ENCODE measurements at regions not wholly inside any gene's neighbourhood (a gene's known extent, or its start where the extent isn't known, plus 50 kb on each side); places are given as distances from the start of the nearest gene placed in this dataset.

DNA sequence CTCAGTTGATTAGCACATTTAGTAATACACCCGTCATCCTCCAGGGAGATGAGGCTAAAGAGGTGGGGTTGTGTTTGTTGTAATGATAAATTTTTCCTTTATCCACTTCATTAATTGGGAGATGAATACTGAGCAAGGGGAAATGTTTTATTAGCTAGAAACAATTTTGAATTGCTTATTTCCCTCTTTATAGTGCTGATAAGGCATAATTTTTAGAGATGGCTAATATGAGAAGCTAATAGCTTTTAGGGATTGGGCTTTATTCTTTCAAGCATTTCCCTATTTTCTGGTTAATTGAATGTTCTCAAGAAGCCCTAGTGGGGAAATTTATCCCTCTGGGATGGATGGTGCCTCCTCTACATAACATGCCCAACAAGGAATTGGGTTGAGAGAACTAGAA lies 365.2 kb upstream of the IGFBP7 start:
- Histone ChIP-seq H3K36me3 (no peaks in the 10 kb centered on the region), H3K4me3 (no peak overlapping the region), H3K4me1 (no peaks in the 10 kb centered on the region), H3K9me3 (no peaks in the 10 kb centered on the region), H3K27me3 (no peaks in the 10 kb centered on the region), H3K27ac (no peak overlapping the region)
- no peak for DNase-seq (ENCODE audit: low spot score in 2 of 2)
- TF ChIP-seq, protein P1, sequence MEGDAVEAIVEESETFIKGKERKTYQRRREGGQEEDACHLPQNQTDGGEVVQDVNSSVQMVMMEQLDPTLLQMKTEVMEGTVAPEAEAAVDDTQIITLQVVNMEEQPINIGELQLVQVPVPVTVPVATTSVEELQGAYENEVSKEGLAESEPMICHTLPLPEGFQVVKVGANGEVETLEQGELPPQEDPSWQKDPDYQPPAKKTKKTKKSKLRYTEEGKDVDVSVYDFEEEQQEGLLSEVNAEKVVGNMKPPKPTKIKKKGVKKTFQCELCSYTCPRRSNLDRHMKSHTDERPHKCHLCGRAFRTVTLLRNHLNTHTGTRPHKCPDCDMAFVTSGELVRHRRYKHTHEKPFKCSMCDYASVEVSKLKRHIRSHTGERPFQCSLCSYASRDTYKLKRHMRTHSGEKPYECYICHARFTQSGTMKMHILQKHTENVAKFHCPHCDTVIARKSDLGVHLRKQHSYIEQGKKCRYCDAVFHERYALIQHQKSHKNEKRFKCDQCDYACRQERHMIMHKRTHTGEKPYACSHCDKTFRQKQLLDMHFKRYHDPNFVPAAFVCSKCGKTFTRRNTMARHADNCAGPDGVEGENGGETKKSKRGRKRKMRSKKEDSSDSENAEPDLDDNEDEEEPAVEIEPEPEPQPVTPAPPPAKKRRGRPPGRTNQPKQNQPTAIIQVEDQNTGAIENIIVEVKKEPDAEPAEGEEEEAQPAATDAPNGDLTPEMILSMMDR (IDR thresholded peaks at IDR 0.05): no peak
- no peak for TF ChIP-seq POLR2A (IDR thresholded peaks at IDR 0.05)
- no peak for TF ChIP-seq POLR2AphosphoS5 (IDR thresholded peaks at IDR 0.05)
- no peak for TF ChIP-seq EP300 (IDR thresholded peaks at IDR 0.05)
- 80% methylated on average over 1 of the region's 1 CpG for WGBS

DNA sequence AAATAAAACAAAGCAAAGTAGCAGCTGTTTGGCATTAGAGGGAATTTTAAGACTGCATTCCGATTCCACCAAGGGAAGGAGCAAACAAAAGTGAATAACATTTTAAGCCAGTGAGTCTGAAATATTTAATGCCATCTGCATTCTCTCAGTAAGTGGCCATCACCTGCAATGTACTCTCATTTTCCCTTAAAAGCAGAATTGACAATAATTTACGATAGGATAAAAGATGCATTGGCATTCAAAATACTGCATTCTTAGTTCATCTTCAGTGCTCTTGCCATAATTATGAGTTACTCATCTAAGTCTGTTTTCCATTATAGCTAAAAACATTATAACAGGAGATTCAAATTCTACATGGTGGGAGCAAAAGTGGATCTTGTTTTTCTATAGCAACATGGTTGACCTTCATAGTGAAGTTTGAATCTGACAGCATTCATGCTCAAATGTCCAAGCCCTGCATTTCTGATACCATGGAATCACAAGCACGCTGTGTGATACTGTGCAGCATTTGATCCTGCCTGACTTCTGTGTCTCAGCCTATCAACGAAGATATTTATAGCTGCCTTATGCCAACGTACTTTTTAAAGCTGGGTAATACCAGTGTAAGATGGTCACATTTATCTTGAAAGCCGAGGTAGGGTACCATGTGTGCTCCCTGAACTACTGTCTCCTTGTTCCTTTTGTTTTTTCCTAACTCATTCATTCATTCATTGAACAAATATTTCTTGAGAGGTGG lies 355.3 kb upstream of the IGFBP7 start:
- Histone ChIP-seq H3K36me3 (no peaks in the 10 kb centered on the region), H3K4me3 (no peak overlapping the region), H3K27me3 (no peaks in the 10 kb centered on the region), H3K4me1 (no peaks in the 10 kb centered on the region), H3K9me3 (no peaks in the 10 kb centered on the region), H3K27ac (no peak overlapping the region)
- TF ChIP-seq POLR2A (IDR thresholded peaks at IDR 0.05) (no peak), EP300 (IDR thresholded peaks at IDR 0.05) (no peak), POLR2AphosphoS5 (IDR thresholded peaks at IDR 0.05) (no peak)
- TF ChIP-seq, protein P1 (IDR thresholded peaks at IDR 0.05): no peak
- no peak for DNase-seq (ENCODE audit: low spot score in 2 of 2)
- 54% methylated on average over 6 of the region's 6 CpGs for WGBS

DNA sequence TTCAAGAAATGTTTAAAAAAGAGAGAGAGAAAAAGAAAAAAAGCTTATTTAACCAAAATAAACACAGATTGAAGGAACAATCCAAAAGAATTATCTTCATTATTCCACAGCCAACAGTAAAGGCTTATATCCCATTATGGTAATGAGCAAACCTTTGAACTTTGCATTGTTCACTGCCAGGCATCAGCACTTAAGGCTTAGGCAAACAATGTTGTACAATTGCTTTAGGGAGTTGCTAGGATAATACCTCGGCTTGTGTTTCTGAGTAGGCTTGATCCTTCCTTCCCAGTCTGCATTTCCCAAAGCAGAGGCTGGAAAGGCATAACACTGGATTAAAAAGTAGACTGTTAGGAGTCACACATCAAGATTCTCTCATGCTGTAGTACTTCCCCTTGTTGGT lies 352.7 kb upstream of the IGFBP7 start:
- no peak overlapping the region for H3K27ac ChIP-seq
- TF ChIP-seq, protein P1 (IDR thresholded peaks at IDR 0.05): no peak
- TF ChIP-seq POLR2AphosphoS5 (IDR thresholded peaks at IDR 0.05) (no peak), POLR2A (IDR thresholded peaks at IDR 0.05) (no peak), EP300 (IDR thresholded peaks at IDR 0.05) (no peak)
- no peak overlapping the region for H3K4me3 ChIP-seq
- H3K27me3 ChIP-seq: no peaks in the 10 kb centered on the region
- no peak for DNase-seq (ENCODE audit: low spot score in 2 of 2)
- H3K4me1 ChIP-seq: no peaks in the 10 kb centered on the region
- H3K9me3 ChIP-seq: no peaks in the 10 kb centered on the region
- 67% methylated on average over 1 of the region's 1 CpG for WGBS
- no peaks in the 10 kb centered on the region for H3K36me3 ChIP-seq

DNA sequence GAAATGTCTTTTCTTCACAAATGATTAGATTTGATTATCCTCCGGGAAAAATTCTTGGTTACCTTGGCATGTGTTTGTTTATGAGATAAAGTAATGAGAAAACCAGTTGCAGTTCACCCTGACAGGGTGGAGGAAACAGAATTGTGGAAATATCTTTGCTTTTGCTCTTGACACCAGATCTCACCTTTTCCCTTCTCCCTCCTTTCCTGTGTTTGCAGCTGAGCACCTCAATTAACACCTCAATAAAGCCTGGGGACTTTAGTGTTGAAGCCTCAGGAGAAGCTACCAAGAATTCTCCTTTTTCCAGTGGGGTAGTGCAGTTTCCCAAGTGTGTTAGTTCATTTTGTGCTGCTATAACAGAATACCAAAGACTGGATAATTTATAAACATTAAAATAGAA lies 350.8 kb upstream of the IGFBP7 start:
- 75% methylated on average over 1 of the region's 1 CpG for WGBS
- no peaks in the 10 kb centered on the region for H3K4me1 ChIP-seq
- H3K4me3 ChIP-seq: no peak overlapping the region
- H3K27me3 ChIP-seq: no peaks in the 10 kb centered on the region
- H3K36me3 ChIP-seq: no peaks in the 10 kb centered on the region
- H3K27ac ChIP-seq: no peak overlapping the region
- no peaks in the 10 kb centered on the region for H3K9me3 ChIP-seq
- no peak for DNase-seq (ENCODE audit: low spot score in 2 of 2)
- TF ChIP-seq POLR2AphosphoS5 (IDR thresholded peaks at IDR 0.05) (no peak), EP300 (IDR thresholded peaks at IDR 0.05) (no peak), POLR2A (IDR thresholded peaks at IDR 0.05) (no peak)
- TF ChIP-seq, protein P1 (IDR thresholded peaks at IDR 0.05): no peak

DNA sequence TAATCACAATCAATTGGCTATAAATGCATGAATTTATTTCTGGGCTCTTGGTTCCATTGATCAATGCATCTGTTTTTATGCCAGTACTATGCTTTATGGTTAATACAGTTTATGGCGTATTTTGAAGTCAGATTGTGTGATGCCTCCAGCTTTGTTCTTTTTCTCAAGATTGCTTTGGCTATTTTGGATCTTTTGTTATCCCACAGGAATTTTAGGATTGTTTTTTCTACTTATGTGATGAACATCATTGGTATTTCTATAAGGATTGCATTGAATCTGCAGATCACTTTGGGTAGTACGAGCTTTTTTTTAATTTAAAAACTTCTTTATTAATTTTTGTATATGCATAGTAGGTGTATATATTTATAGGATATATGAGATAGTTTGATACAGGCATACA lies 338.7 kb upstream of the IGFBP7 start:
- no peaks in the 10 kb centered on the region for H3K27me3 ChIP-seq
- peaks cover 8% of the 10 kb centered on the region for H3K9me3 ChIP-seq
- 73% methylated on average over 2 of the region's 2 CpGs for WGBS
- no peaks in the 10 kb centered on the region for H3K4me1 ChIP-seq
- no peak for DNase-seq (ENCODE audit: low spot score in 2 of 2)
- TF ChIP-seq POLR2AphosphoS5 (IDR thresholded peaks at IDR 0.05) (no peak), EP300 (IDR thresholded peaks at IDR 0.05) (no peak), POLR2A (IDR thresholded peaks at IDR 0.05) (no peak)
- TF ChIP-seq, protein P1 (IDR thresholded peaks at IDR 0.05): no peak
- H3K27ac ChIP-seq: no peak overlapping the region
- no peaks in the 10 kb centered on the region for H3K36me3 ChIP-seq
- no peak overlapping the region for H3K4me3 ChIP-seq

Data from suprapubic skin (tissue), 4 donors.